ENCODE measurements at regions not wholly inside any gene's neighbourhood (a gene's known extent, or its start where the extent isn't known, plus 50 kb on each side); places are given as distances from the start of the nearest gene placed in this dataset.

DNA sequence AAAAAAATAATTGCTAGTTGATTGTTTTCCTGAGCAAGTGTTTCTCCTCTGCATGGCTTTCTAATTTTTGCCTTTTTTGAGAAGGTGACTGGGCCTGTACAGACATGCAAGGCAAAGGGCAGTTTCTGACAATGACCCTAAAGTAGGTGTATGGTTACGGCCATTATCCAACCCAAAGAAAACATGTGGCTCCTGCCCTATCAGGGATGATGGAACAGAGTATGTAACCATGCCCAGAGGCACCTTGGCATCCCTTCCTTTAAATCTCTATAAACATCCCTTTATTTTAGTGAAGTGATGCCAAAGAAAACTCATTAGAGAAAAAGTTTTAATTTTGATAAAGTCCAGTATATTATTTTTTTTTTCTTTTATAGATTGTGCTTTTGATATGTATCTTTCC lies 217.5 kb downstream of the LPIN1 start:
- Histone ChIP-seq H3K27me3 (replicated peaks in 1 of 4; ENCODE audit: control extremely low read depth in 1 of 4, control insufficient read depth in 3 of 4, insufficient read depth in 4 of 4, low read length in 3 of 4) (no peaks in the 10 kb centered on the region), H3K79me2 (ENCODE audit: control insufficient read depth, insufficient read depth, low read length) (no peaks in the 10 kb centered on the region), H3K27ac (ENCODE audit: low read length in 2 of 2) (no peak overlapping the region), H3K4me3 (ENCODE audit: control extremely low read depth in 1 of 5, extremely low read depth in 1 of 5, insufficient read depth in 1 of 5, low read depth in 2 of 5, low read length in 4 of 5) (no peak overlapping the region), H4K20me1 (ENCODE audit: control insufficient read depth, insufficient read depth, low read length, poor library complexity, severe bottlenecking) (no peaks in the 10 kb centered on the region), H3K4me1 (ENCODE audit: control insufficient read depth in 2 of 2, insufficient read depth in 2 of 2, low read length in 2 of 2) (no peaks in the 10 kb centered on the region), H3K36me3 (replicated peaks in 1 of 2; ENCODE audit: control extremely low read depth in 1 of 2, control insufficient read depth in 1 of 2, extremely low read depth in 1 of 2, insufficient read depth in 2 of 2, low read length in 1 of 2) (no peaks in the 10 kb centered on the region), H3K9me3 (ENCODE audit: control extremely low read depth in 1 of 3, control insufficient read depth in 2 of 3, insufficient read depth in 1 of 3, low read length in 2 of 3) (no peaks in the 10 kb centered on the region), H3K4me2 (replicated peaks; ENCODE audit: low read depth, low read length, poor library complexity, severe bottlenecking) (no peak overlapping the region), H2AFZ (ENCODE audit: insufficient read depth, low read depth, low read length, poor library complexity, severe bottlenecking) (no peak overlapping the region), H3K9ac (ENCODE audit: low read length) (no peak overlapping the region)
- no peak for ATAC-seq (ENCODE audit: low read depth)
- ChIA-PET POLR2A (no interaction called here), CTCF (no interaction called here)
- no peaks in the 10 kb centered on the region for H3K27me3 Mint-ChIP-seq
- H3K9me3 Mint-ChIP-seq (ENCODE audit: insufficient read depth), result no peaks in the 10 kb centered on the region
- TF ChIP-seq, protein P1, sequence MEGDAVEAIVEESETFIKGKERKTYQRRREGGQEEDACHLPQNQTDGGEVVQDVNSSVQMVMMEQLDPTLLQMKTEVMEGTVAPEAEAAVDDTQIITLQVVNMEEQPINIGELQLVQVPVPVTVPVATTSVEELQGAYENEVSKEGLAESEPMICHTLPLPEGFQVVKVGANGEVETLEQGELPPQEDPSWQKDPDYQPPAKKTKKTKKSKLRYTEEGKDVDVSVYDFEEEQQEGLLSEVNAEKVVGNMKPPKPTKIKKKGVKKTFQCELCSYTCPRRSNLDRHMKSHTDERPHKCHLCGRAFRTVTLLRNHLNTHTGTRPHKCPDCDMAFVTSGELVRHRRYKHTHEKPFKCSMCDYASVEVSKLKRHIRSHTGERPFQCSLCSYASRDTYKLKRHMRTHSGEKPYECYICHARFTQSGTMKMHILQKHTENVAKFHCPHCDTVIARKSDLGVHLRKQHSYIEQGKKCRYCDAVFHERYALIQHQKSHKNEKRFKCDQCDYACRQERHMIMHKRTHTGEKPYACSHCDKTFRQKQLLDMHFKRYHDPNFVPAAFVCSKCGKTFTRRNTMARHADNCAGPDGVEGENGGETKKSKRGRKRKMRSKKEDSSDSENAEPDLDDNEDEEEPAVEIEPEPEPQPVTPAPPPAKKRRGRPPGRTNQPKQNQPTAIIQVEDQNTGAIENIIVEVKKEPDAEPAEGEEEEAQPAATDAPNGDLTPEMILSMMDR (IDR thresholded peaks at IDR 0.05), result no peak
- no peak for TF ChIP-seq EZH2 (IDR thresholded peaks at IDR 0.05; ENCODE audit: borderline replicate concordance, insufficient read depth, low read depth, low read length, poor library complexity, severe bottlenecking)
- no CpG with 5 or more reads among the region's 1 CpG for WGBS (ENCODE audit: insufficient coverage)
- intact Hi-C loops (cut with micrococcal nuclease), result no loop called here
- H3K4me1 Mint-ChIP-seq, result peaks cover 13% of the 10 kb centered on the region
- no peak overlapping the region for H3K4me3 Mint-ChIP-seq
- H3K27ac Mint-ChIP-seq, result no peak overlapping the region
- no peak for DNase-seq

DNA sequence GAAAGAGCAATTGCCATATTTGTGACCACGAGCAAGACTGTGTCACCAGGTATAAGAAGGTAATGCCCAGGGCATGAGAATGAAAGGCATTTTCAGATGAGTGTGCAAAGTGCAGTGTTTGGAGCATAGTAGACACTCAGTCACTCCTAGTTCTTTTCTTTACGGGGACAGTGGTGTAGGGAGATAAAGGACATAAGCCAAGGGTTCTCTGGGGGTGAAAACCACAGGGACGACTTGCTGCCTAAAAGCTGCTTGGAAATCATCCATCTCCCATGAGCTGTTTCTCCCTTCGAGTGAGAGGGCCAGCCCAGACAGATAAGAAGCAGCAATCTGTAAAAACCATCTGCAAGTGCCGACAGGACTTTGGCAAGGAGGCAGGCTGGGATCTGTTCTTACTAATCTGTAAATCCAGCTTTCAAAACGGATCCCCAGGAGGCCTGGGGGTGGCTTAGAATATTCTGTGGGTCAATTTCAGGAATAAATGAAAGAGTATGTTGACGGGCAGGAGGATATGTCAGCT lies 221.6 kb downstream of the LPIN1 start:
- DNase-seq (no peak), ATAC-seq (ENCODE audit: low read depth) (no peak)
- no peak overlapping the region for H3K4me3 Mint-ChIP-seq
- H3K4me1 Mint-ChIP-seq, result peaks cover 7% of the 10 kb centered on the region
- H3K27me3 ChIP-seq (replicated peaks in 1 of 4; ENCODE audit: control extremely low read depth in 1 of 4, control insufficient read depth in 3 of 4, insufficient read depth in 4 of 4, low read length in 3 of 4), result no peaks in the 10 kb centered on the region
- no peaks in the 10 kb centered on the region for H3K79me2 ChIP-seq (ENCODE audit: control insufficient read depth, insufficient read depth, low read length)
- H4K20me1 ChIP-seq (ENCODE audit: control insufficient read depth, insufficient read depth, low read length, poor library complexity, severe bottlenecking), result no peaks in the 10 kb centered on the region
- H3K9me3 ChIP-seq (ENCODE audit: control extremely low read depth in 1 of 3, control insufficient read depth in 2 of 3, insufficient read depth in 1 of 3, low read length in 2 of 3), result no peaks in the 10 kb centered on the region
- H3K9ac ChIP-seq (ENCODE audit: low read length), result no peak overlapping the region
- peaks cover 0 to 7% of the 10 kb centered on the region in 2 donors for H3K4me1 ChIP-seq (ENCODE audit: control insufficient read depth in 2 of 2, insufficient read depth in 2 of 2, low read length in 2 of 2)
- ChIA-PET POLR2A (no interaction called here), CTCF (no interaction called here)
- no peak overlapping the region for H3K4me2 ChIP-seq (replicated peaks; ENCODE audit: low read depth, low read length, poor library complexity, severe bottlenecking)
- WGBS (ENCODE audit: insufficient coverage), result 40% methylated on average over 5 of the region's 7 CpGs
- no peak overlapping the region for H3K27ac Mint-ChIP-seq
- no peaks in the 10 kb centered on the region for H3K36me3 ChIP-seq (replicated peaks in 1 of 2; ENCODE audit: control extremely low read depth in 1 of 2, control insufficient read depth in 1 of 2, extremely low read depth in 1 of 2, insufficient read depth in 2 of 2, low read length in 1 of 2)
- peaks cover 2% of the 10 kb centered on the region for H3K9me3 Mint-ChIP-seq (ENCODE audit: insufficient read depth)
- no peak overlapping the region for H3K4me3 ChIP-seq (ENCODE audit: control extremely low read depth in 1 of 5, extremely low read depth in 1 of 5, insufficient read depth in 1 of 5, low read depth in 2 of 5, low read length in 4 of 5)
- intact Hi-C loops (cut with micrococcal nuclease), result no loop called here
- H2AFZ ChIP-seq (ENCODE audit: insufficient read depth, low read depth, low read length, poor library complexity, severe bottlenecking), result peak overlapping the region; percentile 12
- H3K27ac ChIP-seq (ENCODE audit: low read length in 2 of 2), result no peak overlapping the region
- TF ChIP-seq, protein P1 (IDR thresholded peaks at IDR 0.05), result no peak
- no peak for TF ChIP-seq EZH2 (IDR thresholded peaks at IDR 0.05; ENCODE audit: borderline replicate concordance, insufficient read depth, low read depth, low read length, poor library complexity, severe bottlenecking)
- H3K27me3 Mint-ChIP-seq, result no peaks in the 10 kb centered on the region

Measured in B cell (primary cell).